ENCODE measurements at regions not wholly inside any gene's neighbourhood (a gene's known extent, or its start where the extent isn't known, plus 50 kb on each side); places are given as distances from the start of the nearest gene placed in this dataset.
"Not testable (repeated sequence)": the region's sequence is repeated elsewhere in the genome, so short reads cannot be mapped to it uniquely, and the experiment has no call there.

GRCh38 chr3:198158007-198158406 is 198.0 kb downstream of the LMLN start:
- not testable (repeated sequence) for TF ChIP-seq YY1 (IDR thresholded peaks at IDR 0.05; ENCODE audit: insufficient read depth, insufficient read length); SUZ12 (IDR thresholded peaks at IDR 0.05; ENCODE audit: extremely low read depth, insufficient read depth, insufficient read length)

Measured in NT2/D1 (cell line).